MM.1S (cell line): ENCODE measurements at regions not wholly inside any gene's neighbourhood (a gene's known extent, or its start where the extent isn't known, plus 50 kb on each side); places are given as distances from the start of the nearest gene placed in this dataset.

Experiments used
- EZH2 ChIP-seq: fragments of 300-600 bp; sonication (generic); optimal IDR thresholded peaks from 2 replicates; pipeline ENCODE3; 2017; ENCODE audit warnings: low read depth, mild to moderate bottlenecking, antibody characterized with exemption, low read length, mixed read lengths
- TF ChIP-seq, protein P1 (sequence below): fragments of 300-600 bp; sonication (generic); IDR thresholded peaks from 2 replicates; pipeline ENCODE4 v1.5.1; 2016; ENCODE audit warnings: antibody characterized with exemption, low read length, mixed read lengths

- TF ChIP-seq, protein P1, sequence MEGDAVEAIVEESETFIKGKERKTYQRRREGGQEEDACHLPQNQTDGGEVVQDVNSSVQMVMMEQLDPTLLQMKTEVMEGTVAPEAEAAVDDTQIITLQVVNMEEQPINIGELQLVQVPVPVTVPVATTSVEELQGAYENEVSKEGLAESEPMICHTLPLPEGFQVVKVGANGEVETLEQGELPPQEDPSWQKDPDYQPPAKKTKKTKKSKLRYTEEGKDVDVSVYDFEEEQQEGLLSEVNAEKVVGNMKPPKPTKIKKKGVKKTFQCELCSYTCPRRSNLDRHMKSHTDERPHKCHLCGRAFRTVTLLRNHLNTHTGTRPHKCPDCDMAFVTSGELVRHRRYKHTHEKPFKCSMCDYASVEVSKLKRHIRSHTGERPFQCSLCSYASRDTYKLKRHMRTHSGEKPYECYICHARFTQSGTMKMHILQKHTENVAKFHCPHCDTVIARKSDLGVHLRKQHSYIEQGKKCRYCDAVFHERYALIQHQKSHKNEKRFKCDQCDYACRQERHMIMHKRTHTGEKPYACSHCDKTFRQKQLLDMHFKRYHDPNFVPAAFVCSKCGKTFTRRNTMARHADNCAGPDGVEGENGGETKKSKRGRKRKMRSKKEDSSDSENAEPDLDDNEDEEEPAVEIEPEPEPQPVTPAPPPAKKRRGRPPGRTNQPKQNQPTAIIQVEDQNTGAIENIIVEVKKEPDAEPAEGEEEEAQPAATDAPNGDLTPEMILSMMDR: no peak
- TF ChIP-seq EZH2: no peak
These were observed 115.5 kb upstream of the FAM9C start for GRCh38 chrX:13159886-13160285.
